CD4-positive, alpha-beta T cell (primary cell): ENCODE measurements at regions not wholly inside any gene's neighbourhood (a gene's known extent, or its start where the extent isn't known, plus 50 kb on each side); places are given as distances from the start of the nearest gene placed in this dataset.

Experiments
- ATAC-seq: fragments of 200-7000 bp; cut with Tn5 transposase; one replicate; pipeline ENCODE4 v1.10.0; 2022; ENCODE audit warnings: mild to moderate bottlenecking; ENCODE audit not compliant: poor library complexity
- CTCF ChIA-PET: fragments of 350-600 bp; sonication (Branson Sonifier 250); formaldehyde crosslinking; loops from one replicate; lab custom pipeline; 2021; ENCODE audit warnings: antibody characterized with exemption, inconsistent platforms; lab: Charles Lee
- POLR2A ChIA-PET: fragments of 350-600 bp; sonication (Branson Sonifier 250); formaldehyde crosslinking; loops from one replicate; lab custom pipeline; 2021; ENCODE audit warnings: antibody characterized with exemption, inconsistent platforms; lab: Charles Lee
- DNase-seq, 14 experiments: peaks; one replicate each; pipeline ENCODE4 v3.0.0-alpha.2; 2013 to 2020; ENCODE audit warnings: mixed read lengths in 2 of 14
- H3K27ac ChIP-seq, 2 donors: one replicate each; pipeline versions ENCODE4 v1.5.1 to v1.7.0; 2013; ENCODE audit warnings: low read length in 2 of 2, low read depth in 1 of 2, mild to moderate bottlenecking in 1 of 2
- H3K27me3 ChIP-seq, 2 experiments: 1 replicate in 1 of 2; 2 replicates in 1 of 2; pipeline versions ENCODE4 v1.6.1 to v1.7.0; 2013; ENCODE audit warnings: low read length in 2 of 2, control low read depth in 1 of 2, mild to moderate bottlenecking in 1 of 2, moderate library complexity in 1 of 2; ENCODE audit not compliant: insufficient read depth in 2 of 2, control insufficient read depth in 1 of 2
- H3K36me3 ChIP-seq: one replicate; pipeline ENCODE4 v1.6.1; 2013; ENCODE audit warnings: low read length, control low read depth; ENCODE audit not compliant: insufficient read depth
- H3K4me1 ChIP-seq: one replicate; pipeline ENCODE4 v1.6.1; 2013; ENCODE audit warnings: low read length, control low read depth; ENCODE audit not compliant: insufficient read depth
- H3K4me3 ChIP-seq: one replicate; pipeline ENCODE4 v1.5.1; 2013; ENCODE audit warnings: mild to moderate bottlenecking, low read length, moderate library complexity
- H3K9me3 ChIP-seq, 2 experiments: 1 replicate in 1 of 2; 2 replicates in 1 of 2; pipeline versions ENCODE4 v1.6.1 to v1.7.0; 2013; ENCODE audit warnings: low read length in 2 of 2, mild to moderate bottlenecking in 2 of 2, control low read depth in 1 of 2, moderate library complexity in 1 of 2; ENCODE audit not compliant: control insufficient read depth in 1 of 2, insufficient read depth in 1 of 2
- H3K27ac Mint-ChIP-seq: one replicate; pipeline ENCODE4 v1.8.0; 2020; ENCODE audit warnings: mixed read lengths
- H3K27me3 Mint-ChIP-seq: one replicate; pipeline ENCODE4 v1.8.0; 2021; ENCODE audit warnings: mixed read lengths
- H3K36me3 Mint-ChIP-seq: one replicate; pipeline ENCODE4 v1.8.0; 2021; ENCODE audit warnings: low read depth, mixed read lengths
- H3K4me1 Mint-ChIP-seq: one replicate; pipeline ENCODE4 v1.8.0; 2021; ENCODE audit warnings: low read depth, mixed read lengths
- H3K4me3 Mint-ChIP-seq: one replicate; pipeline ENCODE4 v1.8.0; 2020; ENCODE audit warnings: mild to moderate bottlenecking, mixed read lengths
- H3K9me3 Mint-ChIP-seq: one replicate; pipeline ENCODE4 v1.8.0; 2020; ENCODE audit warnings: mixed read lengths
- CTCF ChIP-seq: fragments of 200-600 bp; IDR thresholded peaks from one replicate; pipeline ENCODE4 v1.8.0; 2022; ENCODE audit warnings: antibody characterized with exemption, mild to moderate bottlenecking
- intact Hi-C, 2 experiments: fragments of 100-400 bp; cut with DNase I in 1 of 2; cut with micrococcal nuclease in 1 of 2; formaldehyde crosslinking; loops; one replicate each; pipeline versions ENCODE4 v1.15.1 to v1.9.0; 2023 to 2025; cut with DNase I, micrococcal nuclease

DNA sequence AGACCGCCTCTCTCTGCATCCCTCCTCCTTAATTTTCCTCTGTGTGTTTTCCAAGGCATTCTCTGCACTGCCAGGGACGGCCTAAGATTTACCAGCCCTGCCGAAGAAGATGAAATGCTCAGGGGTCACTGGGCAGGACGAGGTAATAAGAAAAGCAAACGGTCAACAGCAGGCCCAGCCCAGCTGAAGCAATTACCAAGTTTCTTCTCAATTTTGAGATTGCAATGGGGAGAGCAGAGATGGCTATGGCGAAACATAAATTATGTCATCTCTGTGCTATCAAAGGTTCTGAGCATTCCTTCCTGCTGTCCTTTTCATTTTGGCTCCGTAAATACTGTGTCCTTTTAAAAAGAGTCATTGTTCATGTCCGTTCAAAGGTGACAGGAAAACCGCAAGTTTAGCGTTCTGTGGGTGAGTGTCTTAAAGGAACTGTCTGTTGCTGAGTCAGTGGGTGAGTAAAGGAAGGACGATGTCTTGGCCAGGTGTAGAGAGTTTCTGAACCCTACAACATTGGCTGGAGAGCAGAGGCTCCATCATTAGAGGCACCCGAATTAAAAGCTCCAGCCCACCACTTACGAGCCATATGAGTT lies 753.9 kb upstream of the EEF2KMT start:
- no peak for DNase-seq
- no peaks in the 10 kb centered on the region for H3K9me3 Mint-ChIP-seq
- H3K27me3 Mint-ChIP-seq: no peaks in the 10 kb centered on the region
- H3K4me1 Mint-ChIP-seq: no peaks in the 10 kb centered on the region
- H3K36me3 Mint-ChIP-seq: no peaks in the 10 kb centered on the region
- no peaks in the 10 kb centered on the region for H3K27me3 ChIP-seq
- H3K4me3 Mint-ChIP-seq: no peak overlapping the region
- no peaks in the 10 kb centered on the region for H3K36me3 ChIP-seq
- CTCF ChIA-PET: no interaction called here
- intact Hi-C loops: no loop called here
- H3K4me1 ChIP-seq: no peaks in the 10 kb centered on the region
- H3K4me3 ChIP-seq: no peak overlapping the region
- H3K27ac Mint-ChIP-seq: no peak overlapping the region
- ATAC-seq: no peak
- peaks cover 0 to 9% of the 10 kb centered on the region in 2 experiments for H3K9me3 ChIP-seq
- no peak for TF ChIP-seq CTCF
- POLR2A ChIA-PET: no interaction called here
- no peak overlapping the region for H3K27ac ChIP-seq

- no peak for ATAC-seq
- no peak for DNase-seq
- Mint-ChIP-seq H3K27ac (no peak overlapping the region), H3K4me3 (no peak overlapping the region), H3K9me3 (no peaks in the 10 kb centered on the region), H3K36me3 (no peaks in the 10 kb centered on the region), H3K27me3 (no peaks in the 10 kb centered on the region), H3K4me1 (no peaks in the 10 kb centered on the region)
- no peak overlapping the region for H3K27ac ChIP-seq
- no peak overlapping the region for H3K4me3 ChIP-seq
- no peaks in the 10 kb centered on the region for H3K4me1 ChIP-seq
- no peaks in the 10 kb centered on the region for H3K27me3 ChIP-seq
- intact Hi-C loops: no loop called here
- no peak for TF ChIP-seq CTCF
- POLR2A ChIA-PET: no interaction called here
- peaks cover 0 to 9% of the 10 kb centered on the region in 2 experiments for H3K9me3 ChIP-seq
- H3K36me3 ChIP-seq: no peaks in the 10 kb centered on the region
- CTCF ChIA-PET: no interaction called here
Observed at GRCh38 chr16:5850632-5851392, 753.2 kb upstream of the EEF2KMT start.

DNA sequence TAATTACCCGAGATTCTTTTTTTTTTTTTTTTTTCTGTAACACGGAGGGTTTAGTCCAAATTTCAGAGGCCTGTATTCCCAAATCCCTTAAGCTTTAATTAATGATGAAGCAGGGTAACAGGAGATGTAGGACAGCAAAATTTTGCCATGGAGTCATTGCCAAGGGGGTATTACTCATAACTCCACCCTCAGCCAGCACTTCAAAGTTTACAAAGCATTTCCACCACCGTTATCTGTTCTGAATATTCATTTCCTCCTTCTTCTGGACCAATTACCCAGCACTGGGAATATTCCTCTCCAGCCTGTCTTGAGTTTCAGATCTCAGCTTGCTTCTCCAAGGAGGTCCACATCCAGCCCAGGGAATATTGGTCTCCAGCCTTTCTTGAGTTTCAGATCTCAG lies 747.5 kb upstream of the EEF2KMT start:
- ChIA-PET CTCF (no interaction called here), POLR2A (no interaction called here)
- ATAC-seq: no peak
- TF ChIP-seq CTCF: no peak
- H3K4me3 Mint-ChIP-seq: no peak overlapping the region
- no peaks in the 10 kb centered on the region for H3K4me1 Mint-ChIP-seq
- H3K27me3 Mint-ChIP-seq: no peaks in the 10 kb centered on the region
- intact Hi-C loops: no loop called here
- H3K36me3 Mint-ChIP-seq: no peaks in the 10 kb centered on the region
- H3K27ac Mint-ChIP-seq: no peak overlapping the region
- peaks cover 5% of the 10 kb centered on the region for H3K9me3 Mint-ChIP-seq
- no peaks in the 10 kb centered on the region for H3K36me3 ChIP-seq
- no peak overlapping the region for H3K4me3 ChIP-seq
- no peak for DNase-seq
- no peaks in the 10 kb centered on the region for H3K4me1 ChIP-seq
- H3K27me3 ChIP-seq: no peaks in the 10 kb centered on the region
- H3K27ac ChIP-seq: no peak overlapping the region
- peaks cover 0 to 17% of the 10 kb centered on the region in 2 experiments for H3K9me3 ChIP-seq
